COLO668 (cell line): ENCODE measurements at regions not wholly inside any gene's neighbourhood (a gene's known extent, or its start where the extent isn't known, plus 50 kb on each side); places are given as distances from the start of the nearest gene placed in this dataset.
"Not testable (repeated sequence)": the region's sequence is repeated elsewhere in the genome, so short reads cannot be mapped to it uniquely, and the experiment has no call there.

Experiments used
- DNase-seq: peaks from one replicate; lab custom pipeline; 2025; ENCODE audit not compliant: unreplicated experiment; lab: John Stamatoyannopoulos, UW

DNA sequence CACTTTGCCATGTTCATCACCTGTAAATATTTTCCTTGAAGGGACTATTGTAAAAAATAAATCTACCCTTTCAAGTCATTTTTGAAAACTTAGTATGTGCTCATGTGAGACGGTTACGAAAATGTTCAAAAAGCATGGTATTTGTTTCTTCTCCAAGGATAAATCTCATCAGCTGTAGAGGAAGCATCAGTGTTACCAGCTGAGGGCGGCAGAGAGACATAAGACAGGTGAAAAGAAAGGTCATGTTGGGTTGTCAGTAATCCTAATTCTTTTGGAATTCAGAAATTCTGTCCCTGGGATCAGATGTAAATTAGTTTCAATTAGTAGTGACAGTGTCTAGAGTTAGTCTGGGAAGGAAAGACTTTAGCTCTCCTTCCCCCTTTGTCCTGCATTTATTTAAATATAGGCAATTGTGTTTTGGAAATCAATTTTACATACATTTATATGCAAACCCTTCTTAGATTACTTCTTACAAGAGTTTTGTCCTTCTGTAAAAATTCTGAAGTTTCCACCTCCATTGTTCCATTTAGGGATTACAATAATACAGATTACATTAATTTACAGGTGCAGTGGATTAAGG, 791.9 kb upstream of the CDH6 start:
- DNase-seq: peak; percentile 71

DNA sequence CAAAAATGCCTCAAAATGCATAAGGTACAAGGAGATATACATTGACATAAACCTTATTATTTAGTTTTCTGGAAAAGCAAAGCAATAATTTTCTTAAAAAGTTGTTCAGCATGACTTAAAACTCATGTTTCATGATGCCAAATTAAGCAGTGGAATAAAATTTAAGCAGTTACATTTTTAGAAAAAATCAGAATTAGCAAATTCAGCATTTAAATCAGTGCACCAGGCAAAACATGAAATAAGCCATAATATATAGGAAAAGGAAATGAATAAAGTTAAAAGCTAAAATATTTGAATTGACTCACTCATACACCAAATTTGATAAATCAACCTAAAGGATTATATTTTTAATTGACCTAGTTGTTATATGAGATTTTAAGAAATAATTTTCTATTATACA, 795.1 kb upstream of the CDH6 start:
- DNase-seq: no peak

DNA sequence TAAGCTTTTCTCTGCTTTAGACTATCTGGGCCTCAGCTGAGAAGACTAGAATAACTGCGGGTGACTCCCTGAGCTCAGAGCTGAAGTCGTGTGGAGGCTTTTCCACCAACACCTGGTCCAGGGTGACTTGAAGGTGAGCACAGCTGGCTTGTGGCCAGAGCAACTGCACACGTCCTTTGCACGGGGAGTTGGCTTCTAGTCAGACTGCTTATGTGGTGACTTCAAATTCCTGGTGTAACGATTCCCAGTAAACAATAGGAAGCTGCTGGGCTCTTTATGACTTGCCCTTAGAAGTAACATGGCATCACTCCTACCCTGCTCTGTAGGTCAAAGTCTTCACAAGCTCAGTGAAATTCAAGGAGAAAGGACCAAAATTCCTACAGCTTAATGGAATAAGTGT, 800.6 kb upstream of the CDH6 start:
- DNase-seq: peak; percentile 21

DNA sequence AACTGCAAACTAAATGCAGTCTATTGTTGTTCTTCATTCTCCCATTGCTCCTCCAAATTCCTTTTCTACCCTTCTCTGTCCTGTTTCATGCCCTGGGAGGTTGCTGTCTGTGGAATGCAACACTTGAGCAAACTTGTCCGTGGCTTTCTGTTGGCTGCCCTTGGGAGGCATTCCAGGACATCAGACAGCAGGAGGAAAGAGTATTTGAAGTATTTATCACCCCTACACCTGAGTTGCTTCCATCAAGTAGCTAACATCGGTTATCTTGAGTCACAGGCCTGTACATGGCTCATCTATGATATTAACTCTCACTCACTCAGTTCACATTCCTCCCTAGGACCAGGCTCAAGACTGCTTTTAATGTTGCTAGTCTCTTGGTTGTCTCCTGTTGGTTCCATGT, 803.4 kb upstream of the CDH6 start:
- no peak for DNase-seq

DNA sequence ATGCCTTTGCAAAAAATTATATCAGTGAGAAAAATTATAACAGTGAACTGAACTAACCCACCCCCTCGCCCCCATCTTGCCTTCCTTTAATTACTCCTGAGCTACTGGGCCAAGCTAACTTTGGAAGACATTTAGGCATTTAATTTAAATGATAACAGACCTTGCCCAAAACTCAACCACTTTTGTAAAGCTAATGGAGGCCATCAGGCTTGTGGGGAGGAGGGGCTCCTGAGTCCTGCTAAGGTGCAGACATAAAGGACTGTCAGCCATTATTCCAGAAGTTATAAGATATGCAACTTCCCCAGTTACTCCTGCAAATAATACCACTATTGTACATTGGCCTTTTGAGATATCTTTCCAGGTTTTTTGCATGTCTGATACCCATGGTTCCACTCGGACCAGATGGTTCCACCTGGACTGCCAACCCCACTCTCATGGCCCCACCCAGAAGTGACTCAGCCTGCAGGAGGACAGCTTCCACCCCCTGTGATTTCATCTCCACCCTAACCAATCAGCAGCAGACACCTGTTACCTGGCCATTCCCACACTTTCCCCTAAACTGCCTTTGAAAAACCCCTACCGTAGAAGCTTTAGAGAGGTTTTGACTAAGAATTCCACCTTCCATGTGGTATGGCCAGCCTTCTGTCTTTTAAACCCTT, 805.4 kb upstream of the CDH6 start:
- no peak for DNase-seq

DNA sequence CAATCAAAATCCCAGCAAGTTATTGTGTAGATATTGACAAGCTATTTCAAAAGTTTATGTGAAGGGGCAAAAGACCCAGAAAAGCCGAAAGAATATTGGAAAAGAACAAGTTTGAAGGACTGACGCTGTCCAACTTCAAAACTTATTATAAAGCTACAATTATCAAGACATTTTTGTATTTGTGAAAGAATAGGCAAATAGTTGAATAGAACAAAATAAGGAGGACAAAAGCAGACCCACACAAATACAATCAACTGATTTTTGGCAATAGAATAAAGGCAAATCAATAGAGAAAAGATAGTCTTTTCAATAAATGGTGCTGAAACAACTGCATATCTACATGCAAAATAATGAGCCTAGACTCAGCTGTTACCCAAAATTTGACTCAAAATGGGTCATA, 807.7 kb upstream of the CDH6 start:
- no peak for DNase-seq

DNA sequence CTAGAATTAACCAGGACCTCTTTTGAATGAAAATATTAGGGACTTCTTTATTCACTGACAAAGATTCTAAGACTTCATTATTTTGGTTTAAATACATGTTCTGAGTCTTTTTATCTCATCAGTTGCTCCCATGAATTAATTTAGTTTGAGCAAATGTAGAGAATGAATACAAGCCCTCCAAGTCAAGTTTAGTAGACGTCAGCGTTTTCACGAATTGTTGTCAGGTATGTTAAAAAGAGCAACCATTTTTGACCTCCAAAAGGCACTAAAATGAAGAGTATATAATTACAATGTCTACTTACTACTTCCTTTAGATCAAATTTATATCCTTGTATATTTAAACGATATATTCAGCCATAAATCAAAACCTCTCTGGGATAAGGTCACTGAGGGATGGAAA, 809.3 kb upstream of the CDH6 start:
- no peak for DNase-seq

DNA sequence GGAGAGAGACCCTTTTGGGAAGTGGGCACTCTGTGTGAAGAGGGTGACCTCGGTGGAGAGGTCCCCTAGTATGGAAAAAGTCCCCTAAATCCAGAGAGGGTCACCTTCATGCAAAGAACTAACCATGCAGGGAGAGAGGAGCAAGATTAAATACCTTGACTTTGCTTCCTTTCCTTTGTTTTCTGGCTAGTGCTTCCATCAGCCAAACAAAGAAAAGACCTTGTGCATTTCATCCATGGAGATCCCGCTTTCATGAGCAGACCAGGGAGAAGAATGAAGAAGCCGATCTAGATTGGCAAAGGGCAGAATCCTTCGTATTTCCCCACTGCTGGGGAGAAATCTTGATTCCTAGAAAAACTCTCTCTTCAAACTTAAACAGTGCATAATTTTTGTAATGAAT, 813.3 kb upstream of the CDH6 start:
- DNase-seq: no peak

DNA sequence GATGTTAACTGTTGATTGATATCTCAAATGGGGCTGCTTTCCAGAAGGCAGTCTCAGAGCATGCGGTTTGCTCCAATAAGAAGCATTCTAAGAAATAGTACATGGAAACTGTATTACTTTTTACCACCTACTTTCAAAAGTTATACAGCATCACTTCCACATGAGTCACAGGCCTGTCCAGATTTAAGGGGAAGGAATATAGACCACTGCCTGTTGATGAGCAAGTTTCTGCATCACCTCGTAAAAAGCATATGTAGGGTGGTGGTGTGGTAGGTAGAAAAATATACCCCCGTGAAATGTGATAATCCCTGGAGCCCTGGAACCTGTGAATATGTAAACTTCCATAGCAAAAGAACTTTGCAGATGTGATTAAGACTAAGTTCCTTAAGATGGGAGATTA, 816.6 kb upstream of the CDH6 start:
- no peak for DNase-seq

DNA sequence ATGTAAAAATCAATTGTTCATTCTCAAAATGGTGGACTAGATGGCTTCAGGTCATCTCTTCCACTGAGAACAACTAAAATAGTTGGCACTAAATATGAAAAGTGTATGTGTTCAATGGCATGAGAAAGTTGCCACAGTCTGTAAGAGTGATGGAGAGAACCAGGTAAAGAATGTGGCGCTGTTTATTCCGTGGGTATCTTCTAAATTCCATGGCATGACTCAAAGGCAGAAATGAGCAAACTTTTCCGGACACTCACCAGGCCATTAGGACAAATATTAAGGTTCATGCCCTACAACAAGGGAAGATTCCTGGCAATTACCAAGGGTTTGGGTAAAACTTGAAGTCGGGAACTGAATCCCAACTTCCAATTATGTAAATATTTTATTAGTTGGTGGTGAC, 825.4 kb upstream of the CDH6 start:
- DNase-seq: no peak

DNA sequence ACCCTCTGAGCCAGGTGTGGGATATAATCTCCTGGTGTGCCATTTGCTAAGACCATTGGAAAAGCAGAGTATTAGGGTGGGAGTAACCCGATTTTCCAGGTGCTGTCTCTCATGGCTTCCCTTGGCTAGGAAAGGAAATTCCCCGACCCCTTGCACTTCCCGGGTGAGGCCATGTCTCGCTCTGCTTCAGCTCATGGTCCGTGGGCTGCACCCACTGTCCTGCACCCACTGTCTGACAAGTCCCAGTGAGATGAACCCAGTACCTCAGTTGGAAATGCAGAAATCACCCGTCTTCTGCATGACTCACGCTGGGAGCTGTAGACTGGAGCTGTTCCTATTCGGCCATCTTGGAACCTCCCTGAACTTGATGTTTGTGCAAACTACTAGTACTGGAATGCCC, 828.5 kb upstream of the CDH6 start:
- not testable (repeated sequence) for DNase-seq

DNA sequence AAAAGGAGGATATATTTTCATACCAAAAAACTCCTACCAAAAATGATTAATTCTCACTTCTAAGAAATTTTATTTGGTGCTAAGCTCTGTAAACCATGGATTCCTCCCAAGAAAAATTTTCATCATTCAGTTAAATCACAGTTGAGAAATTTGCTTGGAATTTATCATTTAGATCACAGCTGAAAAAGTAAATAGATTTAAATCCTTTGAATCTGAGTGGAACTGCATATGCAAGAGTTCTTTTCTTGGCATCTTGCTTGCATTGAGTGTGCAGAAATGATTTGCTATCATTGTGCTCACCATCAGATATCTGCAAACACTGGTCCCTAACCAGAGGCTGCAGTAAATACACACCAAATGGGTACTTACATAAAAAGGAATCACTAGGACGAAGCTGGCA, 836.1 kb upstream of the CDH6 start:
- no peak for DNase-seq

DNA sequence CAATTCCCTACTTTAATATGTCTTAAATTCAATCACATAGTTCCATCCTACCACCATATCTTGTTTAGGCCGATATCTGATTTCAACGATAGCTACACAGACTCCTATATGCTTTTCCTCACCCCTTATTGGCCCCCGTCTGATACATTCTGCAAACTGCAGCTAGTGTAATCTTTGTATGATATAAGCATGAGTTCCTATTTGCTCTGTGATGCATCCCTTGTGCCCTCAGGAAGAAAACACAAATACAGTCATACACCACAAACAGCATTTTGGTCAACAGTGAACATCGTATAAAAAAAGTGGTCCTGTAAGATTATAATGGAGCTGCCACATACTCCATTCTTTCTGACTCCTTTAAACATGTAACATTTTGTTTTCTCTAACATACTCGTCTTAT, 837.8 kb upstream of the CDH6 start:
- no peak for DNase-seq

DNA sequence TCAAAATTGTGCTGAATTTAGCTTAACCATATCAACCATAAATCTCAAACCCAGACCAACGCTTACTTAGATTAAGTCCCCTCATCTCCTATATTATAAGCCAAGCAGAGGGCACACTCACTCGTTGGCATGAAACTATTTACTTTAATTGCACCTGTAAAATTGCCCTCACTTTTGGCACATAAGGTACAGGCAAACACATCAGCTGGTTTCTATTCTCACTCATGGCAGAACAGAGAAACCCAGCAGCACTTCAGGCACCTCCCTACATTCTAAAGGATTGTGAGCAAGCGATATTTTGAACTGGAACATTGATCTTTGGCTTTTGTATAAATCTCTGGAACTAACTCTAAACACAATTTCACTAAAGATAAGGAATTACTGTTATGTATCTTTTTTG, 845.6 kb upstream of the CDH6 start:
- no peak for DNase-seq

DNA sequence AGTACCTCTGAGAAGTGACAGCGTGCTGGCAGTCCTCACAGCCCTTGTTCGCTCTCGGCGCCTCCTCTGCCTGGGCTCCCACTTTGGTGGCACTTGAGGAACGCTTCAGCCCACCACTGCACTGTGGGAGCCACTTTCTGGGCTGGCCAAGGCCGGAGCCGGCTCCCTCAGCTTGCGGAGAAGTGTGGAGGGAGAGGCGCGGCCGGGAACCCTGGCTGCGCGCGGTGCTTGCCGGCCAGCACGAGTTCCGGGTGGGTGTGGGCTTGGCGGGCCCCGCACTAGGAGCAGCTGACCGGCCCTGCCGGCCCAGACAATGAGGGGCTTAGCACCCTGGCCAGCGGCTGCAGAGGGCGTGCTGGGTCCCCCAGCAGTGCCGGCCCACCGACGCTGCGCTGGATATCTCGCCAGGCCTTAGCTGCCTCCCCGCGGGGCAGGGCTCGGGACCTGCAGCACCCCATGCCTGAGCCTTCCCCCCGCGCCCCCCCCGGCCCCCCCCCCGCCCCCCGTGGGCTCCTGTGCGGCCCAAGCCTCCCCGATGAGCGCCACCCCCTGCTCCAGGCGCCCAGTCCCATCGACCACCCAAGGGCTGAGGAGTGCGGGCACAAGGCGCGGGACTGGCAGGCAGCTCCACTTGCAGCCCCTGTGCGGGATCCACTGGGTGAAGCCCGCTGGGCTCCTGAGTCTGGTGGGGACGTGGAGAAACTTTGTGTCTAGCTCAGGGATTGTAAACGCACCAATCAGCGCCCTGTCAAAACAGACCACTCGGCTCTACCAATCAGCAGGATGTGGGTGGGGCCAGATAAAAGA, 847.7 kb upstream of the CDH6 start:
- not testable (repeated sequence) for DNase-seq

DNA sequence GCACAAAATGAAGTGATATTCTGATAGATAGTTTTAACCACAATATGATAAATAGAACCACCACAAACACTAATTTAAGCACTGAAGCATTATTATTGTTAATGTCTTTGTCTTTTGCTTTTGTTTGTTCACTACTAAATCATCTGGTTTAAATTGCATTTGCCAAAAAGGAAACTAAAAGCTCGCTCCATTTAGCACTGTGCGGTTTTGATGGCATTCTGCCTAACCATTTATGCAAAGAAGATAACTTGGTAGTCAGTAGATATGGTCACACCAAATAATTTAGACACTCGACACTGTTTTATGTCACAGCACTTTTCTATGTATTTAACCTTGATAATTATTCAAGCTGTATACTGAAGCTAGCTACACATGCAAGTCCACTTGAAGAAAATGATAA, 849.8 kb upstream of the CDH6 start:
- no peak for DNase-seq

DNA sequence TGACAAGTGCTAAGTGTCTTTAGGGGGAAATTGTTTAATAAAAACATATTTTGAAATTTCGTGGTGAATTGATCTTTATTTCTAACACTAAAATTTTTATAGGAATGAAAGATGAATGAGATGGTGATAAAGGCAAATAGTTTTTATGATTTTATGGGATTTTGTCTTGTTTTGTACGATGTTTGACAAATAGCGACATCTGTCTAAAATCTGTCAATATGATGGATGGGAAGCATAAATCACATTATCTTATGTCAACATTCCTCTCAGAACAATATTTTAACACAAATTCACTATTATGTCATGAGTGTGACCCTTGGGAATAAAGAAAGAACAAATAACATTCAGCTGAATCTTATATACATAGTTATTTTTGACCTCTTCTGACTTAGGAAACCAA, 852.0 kb upstream of the CDH6 start:
- no peak for DNase-seq

DNA sequence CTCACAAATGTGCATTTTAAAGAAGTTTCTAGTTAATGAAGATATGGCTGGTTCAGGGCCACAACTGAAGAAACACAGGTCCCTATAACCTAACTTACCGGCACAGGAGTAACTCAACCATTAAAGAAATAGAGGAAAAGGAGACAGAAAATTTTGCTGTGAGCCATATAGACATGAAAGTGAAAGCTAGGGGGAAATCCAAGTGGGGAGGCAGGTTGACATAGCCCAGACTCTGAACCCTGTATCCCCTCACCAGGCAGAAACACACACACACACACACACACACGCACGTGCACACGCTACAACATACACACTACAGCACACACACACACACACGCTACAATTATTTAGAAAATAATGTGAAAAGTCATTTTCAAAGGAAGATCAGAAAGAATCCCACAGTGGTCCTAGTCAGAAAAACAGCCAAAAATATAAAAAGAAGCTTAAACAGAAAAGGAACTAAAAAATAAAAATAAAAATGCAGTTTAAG, 856.4 kb upstream of the CDH6 start:
- no peak for DNase-seq

DNA sequence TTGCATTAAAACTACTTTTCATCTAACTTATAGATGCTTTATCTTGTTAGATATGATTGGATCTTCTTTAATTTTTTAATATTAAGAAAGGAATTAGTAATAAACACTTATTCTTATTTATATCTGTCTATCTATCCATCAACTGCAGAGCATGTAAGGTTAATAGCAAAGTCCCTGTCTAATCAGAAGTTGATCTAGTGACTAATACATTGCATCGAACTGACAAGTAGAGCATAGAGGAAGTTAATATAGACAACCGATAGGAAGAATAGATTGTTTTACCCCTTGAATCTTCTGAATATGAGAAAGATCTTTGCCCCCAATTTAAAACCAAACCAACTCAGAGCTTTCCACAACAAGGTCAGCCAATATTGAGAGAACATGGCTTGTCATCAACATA, 862.0 kb upstream of the CDH6 start:
- no peak for DNase-seq

DNA sequence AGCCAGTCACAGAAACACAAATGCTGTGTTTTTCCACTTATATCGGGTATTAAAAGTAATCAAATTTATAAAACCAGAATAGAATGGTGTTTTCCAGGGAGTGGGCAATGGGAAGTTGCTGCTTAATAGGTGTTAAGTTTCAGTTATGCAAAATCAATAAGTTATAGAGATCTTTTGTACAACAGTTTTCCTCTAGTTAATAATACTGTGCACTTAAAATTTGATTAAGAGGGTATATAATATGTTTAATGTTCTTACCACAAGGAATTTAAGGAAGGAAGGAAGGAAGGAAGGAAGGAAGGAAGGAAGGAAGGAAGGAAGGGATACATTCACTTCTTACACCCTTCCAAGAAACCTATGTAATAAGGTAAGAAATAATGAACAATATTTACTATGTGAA, 867.7 kb upstream of the CDH6 start:
- DNase-seq: no peak

DNA sequence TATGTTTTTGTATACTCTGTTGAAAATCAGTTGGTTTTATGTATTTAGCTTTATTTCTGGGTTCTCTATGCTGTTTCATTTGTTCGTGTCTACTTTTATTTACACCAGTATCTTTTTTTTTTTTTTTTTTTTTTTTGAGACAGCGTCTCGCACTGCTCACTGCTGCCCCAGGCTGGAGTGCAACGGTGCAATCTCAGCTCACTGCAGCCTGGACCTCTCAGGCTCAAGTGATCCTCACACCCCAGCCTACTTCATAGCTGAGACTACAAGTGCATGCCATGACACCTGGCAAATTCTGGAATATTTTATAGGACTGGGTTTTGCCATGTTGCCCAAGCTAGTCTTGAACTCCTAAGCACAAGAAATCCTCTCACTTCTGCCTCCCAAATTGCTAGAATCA, 869.4 kb upstream of the CDH6 start:
- no peak for DNase-seq

DNA sequence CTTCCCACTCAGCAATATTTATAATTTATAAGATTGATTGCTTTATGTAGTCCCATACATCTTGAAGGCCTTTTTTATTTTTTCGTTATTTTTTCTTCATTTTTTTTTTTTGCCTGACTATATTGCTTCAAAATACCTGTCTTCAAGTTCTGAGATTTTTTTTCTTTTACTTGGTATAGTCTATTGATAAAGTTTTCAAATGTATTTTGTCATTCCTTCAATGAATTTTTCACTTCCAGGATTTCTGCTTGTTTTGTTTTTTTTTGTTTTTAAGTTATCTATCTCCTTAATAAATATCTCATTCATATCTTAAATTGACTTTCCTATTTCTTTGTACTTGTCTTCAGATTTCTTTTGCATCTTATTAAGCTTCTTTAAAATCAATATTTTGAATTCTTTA, 905.6 kb upstream of the CDH6 start:
- no peak for DNase-seq
